Right ventricle myocardium superior (tissue), 1 donor: ENCODE measurements at regions not wholly inside any gene's neighbourhood (a gene's known extent, or its start where the extent isn't known, plus 50 kb on each side); places are given as distances from the start of the nearest gene placed in this dataset.

Experiments
- ATAC-seq: fragments of 200-7000 bp; cut with Tn5 transposase; one replicate; pipeline ENCODE4 v1.9.1; 2020; ENCODE audit warnings: mild to moderate bottlenecking; ENCODE audit not compliant: poor library complexity
- DNase-seq: peaks from one replicate; pipeline ENCODE4 v3.0.0-alpha.2; 2020
- intact Hi-C: fragments of 100-400 bp; cut with DNase I; formaldehyde crosslinking; loops from one replicate; pipeline ENCODE4 v1.11.2; 2022
- donor health status: DM: no; HTN: yes; CAD: no; lungs with severe emphysema.

GRCh38 chr1:187078321-187078720 lies 249.6 kb downstream of the PLA2G4A start:
- no peak for DNase-seq

DNA sequence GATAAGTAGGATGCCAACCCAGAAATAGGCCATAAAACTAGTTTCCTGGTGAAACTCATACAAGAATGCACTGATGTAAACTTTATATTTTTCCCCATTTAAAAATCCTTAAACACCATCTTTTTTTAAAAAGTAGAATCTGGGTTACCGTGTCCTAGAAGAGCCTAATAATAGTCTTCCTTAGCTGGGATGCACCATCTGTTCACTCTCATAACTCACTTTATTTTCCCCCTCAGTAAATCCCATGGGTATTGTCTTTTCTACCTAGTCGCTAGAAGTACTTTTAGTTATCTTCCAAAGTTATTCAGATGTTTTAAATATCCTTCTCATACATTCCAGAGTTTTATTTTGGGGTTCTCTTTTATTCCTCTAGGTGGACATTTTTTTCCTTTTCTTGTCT lies 250.2 kb downstream of the PLA2G4A start:
- intact Hi-C loops = no loop called here
- DNase-seq = no peak
- no peak for ATAC-seq

More at GRCh38 chr1:187078321-187078720, 249.6 kb downstream of the PLA2G4A start:
- intact Hi-C loops = no loop called here
- no peak for ATAC-seq

DNA sequence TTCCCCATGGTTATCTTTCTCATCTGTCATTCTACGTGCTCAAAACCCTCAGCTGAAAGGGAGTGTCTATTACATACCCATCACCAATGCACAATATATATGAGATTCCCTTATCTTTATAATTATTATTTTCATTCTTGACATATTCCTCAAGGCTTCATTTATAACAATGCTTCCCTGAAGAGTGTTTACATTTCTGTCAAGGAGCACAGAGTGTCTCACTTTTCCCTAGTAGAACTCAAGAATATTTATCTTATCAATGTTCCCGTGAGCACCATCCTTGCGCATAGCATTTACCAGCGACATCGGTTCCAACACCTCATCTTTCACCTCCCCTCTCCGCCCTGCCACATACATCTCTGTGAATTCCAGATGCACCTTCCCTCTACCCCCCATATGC lies 250.6 kb downstream of the PLA2G4A start:
- ATAC-seq = no peak
- DNase-seq = no peak
- intact Hi-C loops = no loop called here

DNA sequence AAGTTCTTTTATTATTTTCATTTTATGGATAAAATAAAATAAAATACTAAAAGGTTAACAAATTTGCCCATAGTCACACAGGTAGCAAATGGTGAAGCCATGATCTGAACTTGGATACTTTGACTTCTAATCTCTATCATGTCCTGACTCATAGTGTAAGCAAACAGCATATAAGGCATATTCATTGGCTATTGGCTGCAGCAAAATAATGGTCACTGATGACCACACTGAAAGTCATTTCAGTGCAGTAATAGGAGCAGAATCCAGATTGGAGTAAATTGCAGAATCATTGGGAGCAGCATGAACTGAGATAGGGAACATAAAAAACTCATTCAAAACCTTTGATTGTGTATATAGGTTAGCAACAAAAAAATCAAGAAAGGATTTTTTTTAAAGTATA lies 262.9 kb downstream of the PLA2G4A start:
- intact Hi-C loops = no loop called here
- no peak for ATAC-seq
- no peak for DNase-seq

GRCh38 chr1:187092104-187092503 lies 263.4 kb downstream of the PLA2G4A start:
- ATAC-seq (no peak), DNase-seq (no peak)
- intact Hi-C loops = no loop called here

DNA sequence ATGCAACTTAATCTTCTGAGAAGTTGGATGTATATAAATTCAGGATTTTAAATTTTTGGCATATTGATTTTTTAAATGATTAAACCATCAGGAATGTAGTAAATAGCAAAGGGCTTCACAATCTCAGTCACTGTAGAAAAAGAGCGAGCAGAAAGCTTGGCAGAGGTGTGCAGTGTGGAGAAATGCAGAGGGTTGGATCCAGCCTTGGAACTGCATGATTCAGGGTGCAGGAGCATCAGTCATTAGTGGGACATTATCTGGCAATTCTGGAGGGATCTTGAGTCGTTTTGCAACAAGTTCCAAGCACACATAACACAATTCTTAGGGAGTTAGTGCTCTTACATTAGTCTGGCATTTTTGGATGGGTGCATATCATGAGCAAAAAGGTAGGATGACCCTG lies 267.9 kb downstream of the PLA2G4A start:
- intact Hi-C loops = no loop called here
- DNase-seq = no peak
- no peak for ATAC-seq

- intact Hi-C loops = no loop called here
- DNase-seq (no peak), ATAC-seq (no peak)
Measured at GRCh38 chr1:187110351-187110750, 281.6 kb downstream of the PLA2G4A start.

- no peak for ATAC-seq
- intact Hi-C loops = no loop called here
- no peak for DNase-seq
Measured at GRCh38 chr1:187114792-187115191, 286.0 kb downstream of the PLA2G4A start.

DNA sequence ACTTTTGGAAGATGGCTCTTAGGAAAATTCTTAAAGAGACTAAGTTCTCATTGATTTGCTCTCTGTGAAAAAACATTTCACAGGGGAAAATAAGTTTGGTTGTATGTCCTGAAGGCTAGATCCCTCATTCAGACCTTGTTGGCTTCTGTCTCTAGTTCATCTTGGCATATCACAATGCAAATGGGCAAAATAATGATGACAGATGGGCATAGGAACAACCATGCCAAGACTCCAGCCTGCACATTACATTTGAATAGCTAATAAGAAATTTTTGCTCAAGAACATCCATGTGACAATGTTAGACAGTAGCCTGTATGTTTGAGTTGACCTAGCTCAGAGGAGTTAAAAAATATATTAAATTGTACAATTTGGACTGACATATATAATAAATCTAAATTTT lies 292.9 kb downstream of the PLA2G4A start:
- ATAC-seq = no peak

GRCh38 chr1:187122566-187122965 lies 293.8 kb downstream of the PLA2G4A start:
- intact Hi-C loops = no loop called here
- no peak for ATAC-seq

More for the DNA sequence above, 292.9 kb downstream of the PLA2G4A start:
- no peak for DNase-seq
- intact Hi-C loops = no loop called here

DNA sequence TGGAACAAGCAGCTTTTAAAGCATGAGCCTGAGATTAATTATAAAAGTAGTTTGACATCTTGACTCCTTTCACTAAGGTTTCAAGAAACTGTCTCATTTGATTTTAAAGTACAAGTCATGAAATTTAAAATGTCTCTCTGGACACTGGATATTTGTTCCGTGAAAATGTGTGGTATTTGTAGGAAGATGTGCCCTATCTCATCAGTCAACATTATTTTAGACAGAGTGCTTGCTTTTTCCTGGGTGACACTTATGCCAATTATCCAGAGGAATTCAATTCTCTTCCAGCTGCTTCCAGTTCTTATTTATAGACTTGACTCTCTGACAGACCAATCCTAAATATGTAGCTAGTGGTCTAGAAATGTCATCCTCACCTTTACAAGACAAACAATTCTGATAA lies 300.4 kb downstream of the PLA2G4A start:
- no peak for DNase-seq
- ATAC-seq = no peak
- intact Hi-C loops = no loop called here

More at GRCh38 chr1:187122566-187122965, 293.8 kb downstream of the PLA2G4A start:
- no peak for DNase-seq

DNA sequence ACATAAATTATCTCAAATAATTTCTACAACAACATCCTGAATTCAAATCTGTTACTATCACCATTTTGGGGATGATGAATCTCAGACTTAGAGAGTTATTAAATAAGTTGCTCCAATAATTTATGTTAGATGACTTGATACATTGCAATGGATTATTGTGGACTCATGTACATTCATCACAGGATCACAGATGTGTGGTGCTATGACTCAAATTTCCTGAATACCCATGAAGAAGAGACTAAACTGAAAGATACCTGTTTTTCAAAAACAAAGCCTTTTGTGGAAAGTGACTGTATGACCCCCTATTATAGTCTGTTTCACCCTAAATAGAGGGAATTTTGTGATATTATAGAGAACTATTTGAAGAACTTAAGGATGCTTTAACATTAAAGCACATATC lies 315.0 kb downstream of the PLA2G4A start:
- no peak for DNase-seq
- no peak for ATAC-seq
- intact Hi-C loops = no loop called here

- DNase-seq (no peak), ATAC-seq (no peak)
- intact Hi-C loops = no loop called here
Measured at GRCh38 chr1:187146388-187146787, 317.6 kb downstream of the PLA2G4A start.

DNA sequence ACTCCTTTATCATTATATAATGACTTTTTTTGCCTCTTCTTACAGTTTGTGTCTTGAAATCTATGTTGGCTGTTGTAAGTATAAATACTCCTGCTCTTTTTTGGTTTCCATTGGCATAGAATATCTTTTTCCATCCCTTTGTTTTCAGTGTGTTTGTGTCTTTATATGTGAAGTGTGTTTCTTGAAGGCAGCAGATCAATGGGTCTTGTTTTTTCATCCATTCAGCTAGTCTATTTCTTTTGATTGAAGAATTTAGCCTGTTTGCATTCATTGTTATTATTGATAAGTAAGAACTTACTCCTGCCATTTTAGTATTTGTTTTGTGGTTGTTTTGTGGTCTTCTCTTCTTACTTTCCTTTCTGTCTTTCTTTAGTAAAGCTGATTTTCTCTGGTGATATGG lies 322.8 kb downstream of the PLA2G4A start:
- DNase-seq (no peak), ATAC-seq (no peak)
- intact Hi-C loops = no loop called here

DNA sequence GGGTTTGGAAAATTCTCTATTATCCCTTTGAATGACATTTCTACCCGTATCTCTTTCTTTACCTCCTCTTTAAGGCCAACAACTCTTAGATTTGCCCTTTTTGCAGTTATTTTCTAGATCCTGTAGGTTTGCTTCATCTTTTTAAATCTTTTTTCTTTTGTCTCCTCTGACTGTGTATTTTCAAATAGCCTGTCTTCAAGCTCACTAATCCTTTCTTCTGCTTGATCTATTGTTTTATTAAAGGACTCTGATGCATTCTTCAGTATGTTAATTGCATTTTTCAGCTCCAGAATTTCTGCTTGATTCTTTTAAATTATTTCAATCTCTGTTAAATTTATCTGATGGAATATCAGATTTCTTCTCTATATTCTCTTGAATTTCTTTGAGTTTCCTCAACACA lies 324.3 kb downstream of the PLA2G4A start:
- intact Hi-C loops = no loop called here
- DNase-seq (no peak), ATAC-seq (no peak)

DNA sequence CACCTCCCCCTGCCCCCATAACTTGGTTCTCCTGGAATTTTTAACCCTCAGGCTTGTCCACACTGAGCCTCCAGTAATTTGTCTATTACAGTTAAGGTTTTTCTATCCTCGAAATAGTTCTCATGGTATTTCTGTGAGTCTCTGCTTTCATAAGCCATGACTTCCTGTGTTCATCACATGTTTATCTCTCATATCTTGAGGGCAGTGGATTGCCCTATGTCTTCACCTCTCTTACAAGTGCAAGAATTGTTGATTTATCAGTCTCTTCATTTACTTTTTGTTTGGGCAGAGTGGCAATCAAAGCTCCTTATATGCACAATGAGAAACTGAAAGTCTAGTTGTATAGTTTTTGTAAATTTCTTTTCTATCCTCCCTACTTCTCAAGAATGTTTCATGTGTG lies 328.4 kb downstream of the PLA2G4A start:
- no peak for ATAC-seq
- DNase-seq = no peak
- intact Hi-C loops = no loop called here

DNA sequence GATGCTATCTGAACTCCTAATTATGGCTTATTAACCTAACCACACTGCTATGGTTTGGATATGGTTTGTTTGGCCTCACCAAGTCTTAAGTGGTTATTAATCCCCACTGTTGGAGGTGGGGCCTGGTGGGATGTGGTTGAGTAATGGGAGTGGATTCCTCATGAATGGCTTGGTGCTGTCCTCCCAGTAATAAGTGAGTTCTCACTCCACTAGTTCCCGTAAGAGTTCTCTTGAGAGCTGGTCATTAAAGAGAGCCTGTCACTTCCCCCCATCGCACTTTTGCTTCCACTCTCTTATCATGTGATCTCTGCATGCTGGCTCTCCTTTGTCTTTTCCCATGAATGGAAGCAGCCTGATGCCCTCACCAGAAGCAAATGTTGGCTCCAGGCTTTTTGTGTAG lies 328.8 kb downstream of the PLA2G4A start:
- intact Hi-C loops = no loop called here
- DNase-seq = no peak
- ATAC-seq = no peak

DNA sequence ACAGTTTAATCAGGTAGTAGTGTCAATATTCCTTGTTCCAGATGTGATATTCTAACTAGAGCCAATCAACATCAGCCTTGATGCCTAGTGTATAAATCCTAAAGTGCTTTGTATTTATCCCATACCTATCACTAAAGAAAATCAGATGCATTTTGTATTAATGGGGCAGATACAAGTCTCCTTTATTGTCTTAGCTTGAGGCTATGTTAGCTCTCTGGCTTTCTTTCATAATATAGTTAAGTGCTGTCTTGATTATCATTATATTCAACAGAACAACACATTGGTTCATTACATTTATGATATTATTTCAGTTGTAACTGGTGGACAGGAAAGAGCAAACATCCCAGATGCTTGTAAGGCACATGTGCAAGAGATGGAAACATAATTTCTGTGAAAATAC lies 338.8 kb downstream of the PLA2G4A start:
- intact Hi-C loops = no loop called here
- DNase-seq (no peak), ATAC-seq (no peak)

DNA sequence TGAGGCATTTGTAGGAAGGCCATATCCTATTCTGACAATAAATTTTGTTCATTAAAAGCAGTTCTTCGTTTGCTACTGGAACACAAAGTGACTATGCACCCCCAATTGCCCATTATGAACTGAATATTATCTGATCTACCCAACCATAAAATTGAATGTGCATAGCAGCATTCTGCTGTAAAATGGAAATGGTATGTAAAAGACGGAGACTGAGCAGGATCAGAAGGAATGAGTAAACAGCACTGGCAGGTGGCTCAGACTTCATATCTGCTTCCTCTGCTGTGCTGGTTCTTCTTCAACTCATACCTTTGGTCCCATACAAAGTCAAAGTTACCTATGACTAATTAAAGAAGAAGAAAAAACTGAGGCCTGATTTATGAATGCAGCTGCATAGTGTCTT lies 339.5 kb downstream of the PLA2G4A start:
- intact Hi-C loops = no loop called here
- DNase-seq (no peak), ATAC-seq (no peak)

DNA sequence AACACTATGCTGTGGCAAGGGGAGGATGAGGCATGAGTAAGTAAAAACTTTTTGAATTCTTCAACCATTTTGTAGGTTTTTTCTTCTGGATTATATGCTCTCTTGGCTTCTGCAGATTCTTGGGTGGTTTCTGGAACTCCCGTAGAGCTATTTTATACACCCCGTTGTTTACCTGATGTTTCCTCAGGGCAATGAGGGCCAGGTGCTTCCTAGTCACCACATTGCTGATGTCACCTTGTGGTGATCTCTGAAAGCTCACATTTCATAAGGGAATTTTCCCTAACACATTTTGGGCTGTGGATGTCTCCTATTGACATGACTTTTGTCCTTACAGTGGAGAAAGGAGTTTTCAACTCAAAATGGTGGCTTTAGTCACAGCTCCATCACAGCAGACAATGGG lies 356.6 kb downstream of the PLA2G4A start:
- DNase-seq (no peak), ATAC-seq (no peak)
- intact Hi-C loops = no loop called here

- ATAC-seq (no peak), DNase-seq (no peak)
- intact Hi-C loops = no loop called here
Measured at GRCh38 chr1:187197685-187198084, 368.9 kb downstream of the PLA2G4A start.

DNA sequence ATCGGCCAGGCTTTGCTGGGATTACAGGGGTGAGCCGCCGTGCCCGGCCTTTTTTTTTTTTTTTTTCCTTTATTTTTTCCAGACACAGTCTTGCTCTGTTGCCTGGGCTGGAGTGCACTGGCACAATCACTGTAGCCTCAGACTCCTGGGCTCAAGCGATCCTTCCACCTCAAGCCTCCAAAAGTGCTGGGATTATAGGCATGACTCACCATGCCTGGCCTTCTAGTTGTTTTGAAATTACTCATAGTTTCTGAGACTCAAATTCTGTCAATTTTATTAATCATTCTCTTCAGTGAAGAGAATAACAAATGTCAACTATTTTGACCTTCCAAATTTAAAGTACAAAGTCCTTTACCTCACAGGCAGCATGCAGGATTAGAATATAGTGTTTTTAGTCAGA lies 374.5 kb downstream of the PLA2G4A start:
- DNase-seq (no peak), ATAC-seq (no peak)
- intact Hi-C loops = no loop called here
